Omental fat pad (tissue), 3 donors: ENCODE measurements at regions not wholly inside any gene's neighbourhood (a gene's known extent, or its start where the extent isn't known, plus 50 kb on each side); places are given as distances from the start of the nearest gene placed in this dataset.

Experiments
- ATAC-seq: fragments of 150-250 bp; one replicate; pipeline ENCODE4 v1.9.1; 2016; ENCODE audit warnings: mild to moderate bottlenecking, moderate library complexity; ENCODE audit not compliant: low FRiP score
- DNase-seq: peaks from one replicate; pipeline ENCODE4 v3.0.0-alpha.2; 2019; ENCODE audit warnings: low spot score
- TF ChIP-seq, protein P1 (sequence below), 3 donors: fragments of 450-650 bp; IDR thresholded peaks; one replicate each; pipeline ENCODE4 v1.5.1; 2016 to 2017; ENCODE audit warnings: antibody characterized with exemption in 3 of 3, mild to moderate bottlenecking in 3 of 3, moderate library complexity in 2 of 3

DNA sequence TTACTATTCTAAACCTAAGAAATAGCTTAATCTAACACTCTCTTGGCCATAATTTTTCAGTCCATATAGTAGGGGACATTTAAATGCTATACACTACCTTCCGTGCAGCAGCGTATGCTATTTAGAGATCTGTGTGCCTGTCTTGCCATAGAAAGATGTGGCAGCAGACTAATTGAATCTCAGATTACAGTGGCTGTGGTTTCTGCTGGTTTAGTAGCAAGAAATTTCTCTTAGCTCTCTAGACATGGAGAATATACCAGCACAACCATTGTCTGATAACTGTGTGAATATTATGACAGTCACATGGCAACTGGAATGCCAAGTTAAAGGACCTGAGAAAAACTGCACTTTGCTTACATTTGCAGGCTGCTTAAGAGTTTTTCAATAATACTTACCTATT, 672.4 kb upstream of the MIR17HG start:
- TF ChIP-seq, protein P1, sequence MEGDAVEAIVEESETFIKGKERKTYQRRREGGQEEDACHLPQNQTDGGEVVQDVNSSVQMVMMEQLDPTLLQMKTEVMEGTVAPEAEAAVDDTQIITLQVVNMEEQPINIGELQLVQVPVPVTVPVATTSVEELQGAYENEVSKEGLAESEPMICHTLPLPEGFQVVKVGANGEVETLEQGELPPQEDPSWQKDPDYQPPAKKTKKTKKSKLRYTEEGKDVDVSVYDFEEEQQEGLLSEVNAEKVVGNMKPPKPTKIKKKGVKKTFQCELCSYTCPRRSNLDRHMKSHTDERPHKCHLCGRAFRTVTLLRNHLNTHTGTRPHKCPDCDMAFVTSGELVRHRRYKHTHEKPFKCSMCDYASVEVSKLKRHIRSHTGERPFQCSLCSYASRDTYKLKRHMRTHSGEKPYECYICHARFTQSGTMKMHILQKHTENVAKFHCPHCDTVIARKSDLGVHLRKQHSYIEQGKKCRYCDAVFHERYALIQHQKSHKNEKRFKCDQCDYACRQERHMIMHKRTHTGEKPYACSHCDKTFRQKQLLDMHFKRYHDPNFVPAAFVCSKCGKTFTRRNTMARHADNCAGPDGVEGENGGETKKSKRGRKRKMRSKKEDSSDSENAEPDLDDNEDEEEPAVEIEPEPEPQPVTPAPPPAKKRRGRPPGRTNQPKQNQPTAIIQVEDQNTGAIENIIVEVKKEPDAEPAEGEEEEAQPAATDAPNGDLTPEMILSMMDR (IDR thresholded peaks at IDR 0.05) = no peak
- DNase-seq = no peak
- ATAC-seq = no peak

DNA sequence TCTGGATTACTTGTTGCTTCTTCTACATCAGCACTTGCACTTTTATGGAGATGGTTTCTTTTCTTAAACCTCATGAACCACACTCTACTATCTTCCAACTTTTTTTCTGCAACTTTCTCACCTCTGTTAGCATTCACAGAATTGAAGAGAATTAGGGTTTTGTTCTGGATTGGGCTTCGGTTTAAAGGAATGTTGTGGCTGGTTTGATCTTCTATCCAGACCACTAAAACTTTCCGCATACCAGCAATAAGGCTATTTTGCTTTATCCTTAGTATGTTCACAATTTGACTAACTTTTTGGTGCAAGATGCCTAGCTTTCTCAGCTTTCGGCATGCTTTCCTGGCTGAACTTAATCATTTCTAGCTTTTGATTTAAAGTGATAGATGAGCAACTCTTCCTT, 666.7 kb upstream of the MIR17HG start:
- DNase-seq (no peak), ATAC-seq (no peak)
- TF ChIP-seq, protein P1 (IDR thresholded peaks at IDR 0.05) = no peak

DNA sequence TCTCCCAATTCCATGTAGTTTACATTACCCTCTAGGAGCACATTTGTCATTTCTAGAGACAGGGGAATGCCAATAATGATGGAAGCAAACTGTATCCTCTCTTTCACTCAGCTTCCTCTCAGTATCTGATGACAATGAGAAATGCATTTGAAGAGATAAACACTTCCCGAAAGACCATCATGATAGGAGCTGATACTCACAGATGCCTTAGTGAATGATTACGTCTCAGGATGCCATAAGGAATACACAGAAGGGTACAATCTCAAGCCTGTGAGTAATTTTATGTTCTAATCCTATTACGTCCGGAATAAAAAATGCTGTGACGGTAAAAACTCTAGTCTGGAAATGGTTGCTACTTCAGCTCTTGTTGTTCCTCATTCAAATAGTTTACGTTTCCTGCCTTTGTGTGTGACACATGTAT, 663.8 kb upstream of the MIR17HG start:
- TF ChIP-seq, protein P1 (IDR thresholded peaks at IDR 0.05) = no peak
- ATAC-seq (no peak), DNase-seq (no peak)

DNA sequence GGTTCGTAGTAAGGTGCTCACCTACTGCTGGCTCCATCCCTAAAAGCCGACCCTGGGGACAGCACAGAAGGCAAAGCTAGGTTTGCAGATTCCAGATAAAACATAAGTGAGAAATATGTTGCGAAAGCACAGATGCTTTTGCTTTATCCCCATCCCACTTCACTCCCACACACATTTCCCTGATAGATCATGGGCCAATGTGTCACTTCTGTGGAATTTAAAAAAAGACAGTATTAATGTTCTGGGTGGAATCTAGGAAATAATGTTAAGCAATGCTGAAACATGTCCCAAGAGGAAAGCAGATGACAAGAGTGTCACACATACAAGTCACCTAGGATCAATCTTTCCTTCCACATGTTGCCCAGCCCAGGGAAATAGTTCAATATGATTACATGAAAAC, 661.0 kb upstream of the MIR17HG start:
- DNase-seq (no peak), ATAC-seq (peak; percentile 70)
- TF ChIP-seq, protein P1 (IDR thresholded peaks at IDR 0.05) = no peak

DNA sequence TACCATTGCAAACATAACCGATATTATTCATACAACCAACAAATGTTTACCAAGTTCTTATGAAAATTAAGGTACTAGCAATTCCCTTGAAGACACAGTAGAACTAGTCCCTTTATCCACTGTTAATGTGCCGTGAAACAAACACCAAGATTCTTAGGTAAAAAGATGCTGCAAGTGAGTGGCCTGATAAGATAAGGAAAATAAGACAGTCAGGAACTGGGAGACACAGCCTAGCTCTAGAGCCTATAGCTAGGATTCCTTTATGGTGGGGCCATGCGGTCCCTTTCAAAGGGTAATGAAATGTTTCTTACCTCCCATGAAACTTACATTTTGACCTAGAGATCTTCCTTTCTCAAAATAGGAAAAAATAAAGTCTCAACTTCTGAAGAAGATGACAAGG, 658.4 kb upstream of the MIR17HG start:
- DNase-seq (no peak), ATAC-seq (no peak)
- TF ChIP-seq, protein P1 (IDR thresholded peaks at IDR 0.05) = no peak

DNA sequence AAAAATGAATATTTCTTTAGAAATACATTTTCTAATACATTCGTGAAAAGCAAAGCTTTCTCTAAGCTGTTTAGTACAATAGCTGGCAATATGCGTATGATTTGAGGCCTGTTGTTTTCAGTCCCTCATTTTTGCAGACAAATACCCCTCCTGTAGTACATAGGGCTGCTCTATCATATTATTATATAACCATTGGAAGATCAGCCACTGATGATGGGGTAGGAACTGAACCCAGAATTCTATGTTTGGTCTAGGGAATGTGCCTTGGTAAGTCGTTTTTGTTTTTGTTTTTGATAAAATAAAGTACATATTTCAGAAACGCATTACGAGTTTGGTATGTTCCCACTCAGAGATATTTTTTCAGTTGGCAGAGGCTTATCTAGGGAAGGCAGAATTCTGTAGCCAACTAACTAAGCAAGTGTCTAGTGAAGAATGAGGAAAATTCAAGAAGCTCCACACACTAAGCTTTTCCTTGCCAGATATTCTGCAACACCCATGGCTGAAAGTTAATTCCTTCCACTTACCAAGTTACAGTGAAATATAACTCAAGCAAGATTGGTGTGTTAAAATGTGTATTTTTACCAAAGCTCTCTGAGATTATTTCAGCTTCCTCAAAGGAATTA, 656.9 kb upstream of the MIR17HG start:
- DNase-seq (no peak), ATAC-seq (peak; percentile 81)
- TF ChIP-seq, protein P1 (IDR thresholded peaks at IDR 0.05) = no peak

DNA sequence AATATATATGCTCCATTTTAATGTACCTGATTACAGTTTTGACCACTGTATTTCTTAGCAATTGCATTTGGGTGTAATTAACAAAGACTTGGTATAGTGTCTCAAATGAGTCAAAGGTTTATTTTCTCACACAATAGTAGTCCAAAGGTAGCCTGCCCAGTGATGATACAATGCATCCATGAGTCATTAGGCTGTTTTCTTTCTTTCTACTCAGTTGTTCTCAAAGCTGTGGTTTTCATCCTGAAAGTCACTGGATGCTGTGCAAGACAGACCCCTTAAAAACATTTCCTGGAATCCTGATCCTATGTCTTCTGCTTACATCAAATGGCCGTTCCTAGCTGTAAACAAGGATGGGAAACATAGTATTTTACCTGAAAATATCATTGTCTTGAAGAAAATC, 651.2 kb upstream of the MIR17HG start:
- no peak for DNase-seq
- TF ChIP-seq, protein P1 (IDR thresholded peaks at IDR 0.05) = no peak
- ATAC-seq = no peak
